PC-9 (cell line): ENCODE measurements at regions not wholly inside any gene's neighbourhood (a gene's known extent, or its start where the extent isn't known, plus 50 kb on each side); places are given as distances from the start of the nearest gene placed in this dataset.

Experiments
- BruUV-seq: library from RNA; stranded (reverse); fragments of 400-500 nt; replicated peaks from 2 replicates; lab custom pipeline; 2021; lab: Mats Ljungman, UMichigan
- CTCF ChIA-PET: fragments of 300-600 bp; sonication (Branson Sonifier 250); formaldehyde crosslinking; loops from one replicate; lab custom pipeline; 2022; ENCODE audit warnings: antibody characterized with exemption; lab: Charles Lee
- POLR2A ChIA-PET: fragments of 300-600 bp; sonication (Branson Sonifier 250); formaldehyde crosslinking; loops from one replicate; lab custom pipeline; 2022; ENCODE audit warnings: antibody characterized with exemption; ENCODE audit not compliant: unreplicated experiment; lab: Charles Lee
- DNase-seq, 2 experiments: peaks; one replicate each; pipeline versions ENCODE4 v3.0.0 to v3.0.0-alpha.2; 2015 to 2022; ENCODE audit warnings: mixed read lengths in 1 of 2
- H2AFZ ChIP-seq: fragments of 200-600 bp; sonication (generic); 2 replicates; pipeline ENCODE4 v1.8.1; 2017; ENCODE audit warnings: antibody characterized with exemption
- H3F3A ChIP-seq: fragments of 200-600 bp; sonication (generic); 2 replicates; pipeline ENCODE4 v1.8.1; 2017; ENCODE audit warnings: antibody characterized with exemption, mild to moderate bottlenecking, low read depth; ENCODE audit not compliant: insufficient read depth
- H3K27ac ChIP-seq: fragments of 200-600 bp; sonication (generic); 2 replicates; pipeline ENCODE4 v1.6.1; 2016; ENCODE audit warnings: mixed run types
- H3K27me3 ChIP-seq: fragments of 200-600 bp; sonication (generic); 2 replicates; pipeline ENCODE4 v1.6.1; 2016; ENCODE audit warnings: low read depth, mixed run types; ENCODE audit not compliant: insufficient read depth
- H3K36me3 ChIP-seq: fragments of 200-600 bp; sonication (generic); 2 replicates; pipeline ENCODE4 v1.6.1; 2016; ENCODE audit warnings: low read depth, mixed run types
- H3K4me1 ChIP-seq: fragments of 200-600 bp; sonication (generic); replicated peaks from 2 replicates; pipeline ENCODE4 v1.6.1; 2016; ENCODE audit warnings: mixed run types; ENCODE audit not compliant: insufficient read depth
- H3K4me2 ChIP-seq: fragments of 200-600 bp; sonication (generic); 2 replicates; pipeline ENCODE4 v1.6.1; 2017; ENCODE audit warnings: mixed run types
- H3K4me3 ChIP-seq: fragments of 200-600 bp; sonication (generic); 2 replicates; pipeline ENCODE4 v1.6.1; 2016; ENCODE audit warnings: mixed run types
- H3K79me2 ChIP-seq: fragments of 200-600 bp; sonication (generic); 2 replicates; pipeline ENCODE4 v1.6.1; 2017; ENCODE audit warnings: low read depth, mixed run types
- H3K9me2 ChIP-seq: fragments of 200-600 bp; sonication (generic); 2 replicates; pipeline ENCODE4 v1.8.1; 2017; ENCODE audit warnings: mild to moderate bottlenecking; ENCODE audit not compliant: insufficient read depth
- H3K9me3 ChIP-seq: fragments of 200-600 bp; sonication (generic); 2 replicates; pipeline ENCODE4 v1.8.1; 2016; ENCODE audit warnings: low read depth; ENCODE audit not compliant: insufficient read depth
- H4K20me1 ChIP-seq: fragments of 200-600 bp; sonication (generic); 2 replicates; pipeline ENCODE4 v1.8.1; 2017; ENCODE audit not compliant: insufficient read depth
- EZH2 ChIP-seq: fragments of 200-600 bp; sonication (generic); IDR thresholded peaks from 2 replicates; pipeline ENCODE4 v1.8.0; 2017; ENCODE audit warnings: antibody characterized with exemption, low read depth
- intact Hi-C: fragments of 100-400 bp; cut with micrococcal nuclease; formaldehyde crosslinking; loops from one replicate; pipeline ENCODE4 v1.10.0; 2022; ENCODE audit not compliant: unreplicated experiment
- TF ChIP-seq, protein P1 (sequence below): fragments of 200-600 bp; sonication (generic); conservative IDR thresholded peaks from 2 replicates; pipeline ENCODE4 v1.6.1; 2017; ENCODE audit warnings: mixed run types, antibody characterized with exemption, mild to moderate bottlenecking, moderate library complexity

DNA sequence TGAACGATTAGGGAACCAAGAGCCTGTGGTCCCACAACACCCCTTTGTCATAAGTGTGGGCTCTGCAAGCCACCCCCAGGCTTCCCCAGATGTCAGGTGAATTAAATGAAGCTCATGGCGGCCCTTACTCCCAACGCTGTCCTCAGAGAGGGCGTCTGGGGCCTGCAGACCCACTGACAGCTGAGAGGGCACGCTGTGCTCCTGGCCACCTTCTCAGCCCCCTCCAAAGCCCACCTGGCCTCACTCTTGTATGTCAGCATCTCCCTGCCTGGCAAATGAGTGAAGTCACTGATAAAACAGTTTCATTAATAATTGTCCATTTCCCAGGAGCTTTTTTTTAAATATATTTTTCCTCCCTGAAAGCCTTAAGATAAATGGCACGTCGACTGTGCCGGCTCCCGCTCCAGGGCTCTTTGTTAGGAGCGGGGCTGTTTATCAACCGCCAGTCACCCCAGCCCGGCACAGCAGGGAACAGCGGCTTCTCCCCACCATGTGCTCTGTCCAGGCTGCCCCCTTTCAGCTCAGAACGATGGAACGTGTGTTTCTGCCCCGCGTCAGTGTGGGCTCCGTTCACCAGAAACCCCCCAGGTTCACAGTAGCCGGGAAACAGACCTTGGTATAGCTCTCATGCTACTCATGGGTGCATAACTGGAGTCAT lies 94.7 kb upstream of the SFSWAP start:
- H3K36me3 ChIP-seq, result no peaks in the 10 kb centered on the region
- peaks cover 100% of the 10 kb centered on the region for H3K27me3 ChIP-seq
- no TSS peak for BruUV-seq
- no peaks in the 10 kb centered on the region for H3K79me2 ChIP-seq
- H3K9me3 ChIP-seq, result no peaks in the 10 kb centered on the region
- H3K9me2 ChIP-seq, result no peaks in the 10 kb centered on the region
- H3K4me3 ChIP-seq, result no peak overlapping the region
- ChIA-PET POLR2A (no interaction called here), CTCF (no interaction called here)
- no peak overlapping the region for H2AFZ ChIP-seq
- peak in 1 of 2 experiments; percentile 30 for DNase-seq
- no peak overlapping the region for H3K27ac ChIP-seq
- H3F3A ChIP-seq, result no peaks in the 10 kb centered on the region
- TF ChIP-seq EZH2, result no peak
- TF ChIP-seq, protein P1, sequence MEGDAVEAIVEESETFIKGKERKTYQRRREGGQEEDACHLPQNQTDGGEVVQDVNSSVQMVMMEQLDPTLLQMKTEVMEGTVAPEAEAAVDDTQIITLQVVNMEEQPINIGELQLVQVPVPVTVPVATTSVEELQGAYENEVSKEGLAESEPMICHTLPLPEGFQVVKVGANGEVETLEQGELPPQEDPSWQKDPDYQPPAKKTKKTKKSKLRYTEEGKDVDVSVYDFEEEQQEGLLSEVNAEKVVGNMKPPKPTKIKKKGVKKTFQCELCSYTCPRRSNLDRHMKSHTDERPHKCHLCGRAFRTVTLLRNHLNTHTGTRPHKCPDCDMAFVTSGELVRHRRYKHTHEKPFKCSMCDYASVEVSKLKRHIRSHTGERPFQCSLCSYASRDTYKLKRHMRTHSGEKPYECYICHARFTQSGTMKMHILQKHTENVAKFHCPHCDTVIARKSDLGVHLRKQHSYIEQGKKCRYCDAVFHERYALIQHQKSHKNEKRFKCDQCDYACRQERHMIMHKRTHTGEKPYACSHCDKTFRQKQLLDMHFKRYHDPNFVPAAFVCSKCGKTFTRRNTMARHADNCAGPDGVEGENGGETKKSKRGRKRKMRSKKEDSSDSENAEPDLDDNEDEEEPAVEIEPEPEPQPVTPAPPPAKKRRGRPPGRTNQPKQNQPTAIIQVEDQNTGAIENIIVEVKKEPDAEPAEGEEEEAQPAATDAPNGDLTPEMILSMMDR, result no peak
- H3K4me2 ChIP-seq, result no peak overlapping the region
- intact Hi-C loops, result no loop called here
- no peaks in the 10 kb centered on the region for H4K20me1 ChIP-seq
- no peaks in the 10 kb centered on the region for H3K4me1 ChIP-seq

DNA sequence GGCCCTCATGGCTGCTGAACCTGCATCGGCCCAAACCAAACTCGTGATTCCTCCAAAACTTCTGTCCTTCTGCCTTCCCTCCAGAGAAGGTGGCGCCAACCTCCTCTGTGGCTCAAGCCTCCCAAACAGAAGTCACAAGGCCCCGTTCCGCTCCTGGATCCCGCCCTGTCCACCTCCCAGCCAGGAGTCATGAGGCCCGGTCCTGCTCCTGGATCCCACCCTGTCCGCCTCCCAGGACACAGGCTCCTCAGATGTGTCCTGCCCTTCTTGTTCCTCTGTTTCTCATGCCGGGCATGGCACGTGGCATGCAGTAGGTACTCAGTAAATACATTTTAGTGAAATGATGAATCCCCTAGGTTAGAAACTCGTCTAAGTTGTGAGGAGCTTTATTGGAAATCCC lies 94.2 kb upstream of the SFSWAP start:
- peaks cover 100% of the 10 kb centered on the region for H3K27me3 ChIP-seq
- no peaks in the 10 kb centered on the region for H3K79me2 ChIP-seq
- ChIA-PET POLR2A (no interaction called here), CTCF (no interaction called here)
- H3K9me2 ChIP-seq, result no peaks in the 10 kb centered on the region
- peak in 1 of 2 experiments; percentile 9 for DNase-seq
- TF ChIP-seq, protein P1, result no peak
- TF ChIP-seq EZH2, result no peak
- H3F3A ChIP-seq, result no peaks in the 10 kb centered on the region
- H3K27ac ChIP-seq, result no peak overlapping the region
- intact Hi-C loops, result no loop called here
- H3K4me1 ChIP-seq, result no peaks in the 10 kb centered on the region
- no TSS peak for BruUV-seq
- no peak overlapping the region for H3K4me2 ChIP-seq
- H3K9me3 ChIP-seq, result no peaks in the 10 kb centered on the region
- no peaks in the 10 kb centered on the region for H3K36me3 ChIP-seq
- no peak overlapping the region for H3K4me3 ChIP-seq
- H2AFZ ChIP-seq, result no peak overlapping the region
- H4K20me1 ChIP-seq, result no peaks in the 10 kb centered on the region

DNA sequence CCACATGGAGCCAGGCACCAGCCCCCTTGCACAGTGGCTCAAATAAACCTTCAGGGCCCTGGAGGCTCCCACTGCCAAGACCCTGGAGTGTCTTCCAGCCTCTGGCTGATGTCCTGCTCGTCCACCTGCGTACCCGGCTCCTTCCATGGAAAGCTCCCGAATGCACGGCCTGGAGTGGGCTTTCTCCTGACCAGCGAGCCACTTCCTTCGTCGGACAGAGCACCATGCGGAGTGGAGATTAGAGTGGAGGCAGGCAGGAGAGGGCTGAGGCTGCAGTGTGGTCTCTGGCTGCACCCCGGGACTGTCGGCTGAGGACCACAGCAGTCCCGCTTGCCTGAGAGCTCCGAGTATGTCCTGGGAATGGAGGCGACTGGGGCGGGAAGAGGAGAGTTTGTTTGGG lies 93.7 kb upstream of the SFSWAP start:
- Histone ChIP-seq H4K20me1 (no peaks in the 10 kb centered on the region), H3K27me3 (peaks cover 100% of the 10 kb centered on the region), H3K79me2 (no peaks in the 10 kb centered on the region), H3K9me3 (no peaks in the 10 kb centered on the region), H3K36me3 (no peaks in the 10 kb centered on the region), H3K4me1 (no peaks in the 10 kb centered on the region), H3K27ac (no peak overlapping the region), H3K9me2 (no peaks in the 10 kb centered on the region), H3K4me3 (no peak overlapping the region), H2AFZ (no peak overlapping the region), H3F3A (no peaks in the 10 kb centered on the region), H3K4me2 (no peak overlapping the region)
- ChIA-PET CTCF (no interaction called here), POLR2A (no interaction called here)
- peak in 1 of 2 experiments; percentile 15 for DNase-seq
- BruUV-seq, result no TSS peak
- TF ChIP-seq, protein P1, result no peak
- no peak for TF ChIP-seq EZH2
- intact Hi-C loops, result no loop called here
